ENCODE measurements at regions not wholly inside any gene's neighbourhood (a gene's known extent, or its start where the extent isn't known, plus 50 kb on each side); places are given as distances from the start of the nearest gene placed in this dataset.

DNA sequence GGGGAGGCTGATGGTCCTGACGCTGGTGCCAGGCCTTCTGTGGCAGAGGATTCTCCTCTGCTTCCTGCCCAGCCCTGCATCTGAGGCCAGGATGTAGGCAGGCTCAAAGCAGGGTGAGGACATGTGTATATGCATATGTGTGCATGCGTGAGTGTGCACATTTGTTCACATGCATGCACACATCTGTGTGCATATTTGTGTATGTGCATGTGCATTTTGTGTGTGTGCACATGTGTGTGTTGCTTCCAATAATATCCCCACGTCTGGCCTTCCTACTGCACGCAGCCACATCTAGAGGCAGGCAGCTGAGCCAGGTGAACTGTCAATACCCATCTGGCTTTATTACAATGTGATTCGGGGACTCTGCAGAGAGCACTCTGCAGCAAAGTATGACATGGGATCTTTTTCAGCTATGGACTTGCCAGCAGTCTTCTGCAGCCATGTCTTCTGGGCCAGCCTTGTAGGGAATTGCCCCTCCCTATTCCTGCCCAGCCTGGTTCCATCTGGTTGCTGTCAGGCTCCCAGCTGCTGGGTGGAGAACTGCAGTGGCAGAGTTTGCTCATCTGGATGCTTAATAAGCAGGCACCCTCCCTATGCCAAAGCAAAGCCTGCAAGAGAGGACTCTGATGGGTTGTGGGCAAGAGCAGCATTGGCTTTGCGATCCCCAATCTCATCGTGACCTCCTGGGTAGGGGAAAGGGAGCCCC, 140.7 kb downstream of the PFKFB3 start:
- TF ChIP-seq CTCF (tag by site-specific recombination; IDR thresholded peaks at IDR 0.05) (no peak), KLF7 (tag by site-specific recombination; IDR thresholded peaks at IDR 0.05; ENCODE audit: borderline replicate concordance) (no peak), KLF10 (tag by site-specific recombination; IDR thresholded peaks at IDR 0.05) (no peak), MYNN (tag by site-specific recombination; IDR thresholded peaks at IDR 0.05; ENCODE audit: borderline replicate concordance) (no peak), ZNF433 (tag by site-specific recombination; IDR thresholded peaks at IDR 0.05; ENCODE audit: low read depth) (no peak), ZNF18 (tag by site-specific recombination; IDR thresholded peaks at IDR 0.05) (no peak), PBX3 (CRISPR knock-in tag; IDR thresholded peaks at IDR 0.05) (no peak), GFI1B (tag by site-specific recombination; IDR thresholded peaks at IDR 0.05) (no peak)
- TF ChIP-seq, protein P1, sequence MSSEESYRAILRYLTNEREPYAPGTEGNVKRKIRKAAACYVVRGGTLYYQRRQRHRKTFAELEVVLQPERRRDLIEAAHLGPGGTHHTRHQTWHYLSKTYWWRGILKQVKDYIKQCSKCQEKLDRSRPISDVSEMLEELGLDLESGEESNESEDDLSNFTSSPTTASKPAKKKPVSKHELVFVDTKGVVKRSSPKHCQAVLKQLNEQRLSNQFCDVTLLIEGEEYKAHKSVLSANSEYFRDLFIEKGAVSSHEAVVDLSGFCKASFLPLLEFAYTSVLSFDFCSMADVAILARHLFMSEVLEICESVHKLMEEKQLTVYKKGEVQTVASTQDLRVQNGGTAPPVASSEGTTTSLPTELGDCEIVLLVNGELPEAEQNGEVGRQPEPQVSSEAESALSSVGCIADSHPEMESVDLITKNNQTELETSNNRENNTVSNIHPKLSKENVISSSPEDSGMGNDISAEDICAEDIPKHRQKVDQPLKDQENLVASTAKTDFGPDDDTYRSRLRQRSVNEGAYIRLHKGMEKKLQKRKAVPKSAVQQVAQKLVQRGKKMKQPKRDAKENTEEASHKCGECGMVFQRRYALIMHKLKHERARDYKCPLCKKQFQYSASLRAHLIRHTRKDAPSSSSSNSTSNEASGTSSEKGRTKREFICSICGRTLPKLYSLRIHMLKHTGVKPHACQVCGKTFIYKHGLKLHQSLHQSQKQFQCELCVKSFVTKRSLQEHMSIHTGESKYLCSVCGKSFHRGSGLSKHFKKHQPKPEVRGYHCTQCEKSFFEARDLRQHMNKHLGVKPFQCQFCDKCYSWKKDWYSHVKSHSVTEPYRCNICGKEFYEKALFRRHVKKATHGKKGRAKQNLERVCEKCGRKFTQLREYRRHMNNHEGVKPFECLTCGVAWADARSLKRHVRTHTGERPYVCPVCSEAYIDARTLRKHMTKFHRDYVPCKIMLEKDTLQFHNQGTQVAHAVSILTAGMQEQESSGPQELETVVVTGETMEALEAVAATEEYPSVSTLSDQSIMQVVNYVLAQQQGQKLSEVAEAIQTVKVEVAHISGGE (tag by site-specific recombination; conservative IDR thresholded peaks at IDR 0.05; ENCODE audit: low read depth), result no peak

All from HEK293 (cell line).